A673 (cell line): ENCODE measurements at regions not wholly inside any gene's neighbourhood (a gene's known extent, or its start where the extent isn't known, plus 50 kb on each side); places are given as distances from the start of the nearest gene placed in this dataset.

Experiments used
- BruUV-seq: library from RNA; stranded (reverse); fragments of 400-500 nt; replicated peaks from 2 replicates; lab custom pipeline; 2021; lab: Mats Ljungman, UMichigan
- CTCF ChIA-PET: fragments of 300-600 bp; sonication (Branson Sonifier 250); formaldehyde crosslinking; loops from one replicate; lab custom pipeline; 2022; ENCODE audit warnings: antibody characterized with exemption; lab: Charles Lee
- POLR2A ChIA-PET: fragments of 300-600 bp; sonication (Branson Sonifier 250); formaldehyde crosslinking; loops from one replicate; lab custom pipeline; 2022; ENCODE audit warnings: antibody characterized with exemption; ENCODE audit not compliant: low non-redundant PET; lab: Charles Lee
- DNase-seq: peaks from one replicate; pipeline ENCODE4 v3.0.0-alpha.2; 2015; ENCODE audit warnings: low spot score
- H3K27ac ChIP-seq: fragments of 200-600 bp; sonication (generic); 2 replicates; pipeline ENCODE4 v1.5.1; 2016; ENCODE audit warnings: mixed run types, low read depth, mild to moderate bottlenecking, mixed read lengths, antibody characterized with exemption, low read length; ENCODE audit not compliant: poor library complexity, severe bottlenecking
- H3K27me3 ChIP-seq: fragments of 200-600 bp; sonication (generic); replicated peaks from 2 replicates; pipeline ENCODE4 v1.6.1; 2017; ENCODE audit warnings: mixed run types, low read depth, mild to moderate bottlenecking, mixed read lengths, antibody characterized with exemption, low read length; ENCODE audit not compliant: insufficient read depth, poor library complexity
- H3K36me3 ChIP-seq: fragments of 200-600 bp; sonication (generic); 2 replicates; pipeline ENCODE4 v1.6.1; 2016; ENCODE audit warnings: mixed run types, mild to moderate bottlenecking, mixed read lengths, antibody characterized with exemption, low read length; ENCODE audit not compliant: insufficient read depth, poor library complexity, severe bottlenecking
- H3K4me1 ChIP-seq: fragments of 200-600 bp; sonication (generic); 2 replicates; pipeline ENCODE4 v1.6.1; 2017; ENCODE audit warnings: mixed run types, mild to moderate bottlenecking, mixed read lengths, antibody characterized with exemption, low read length; ENCODE audit not compliant: insufficient read depth, poor library complexity, severe bottlenecking
- H3K4me3 ChIP-seq: fragments of 200-600 bp; sonication (generic); 2 replicates; pipeline ENCODE4 v1.5.1; 2016; ENCODE audit warnings: low read depth, mixed run types, mild to moderate bottlenecking, mixed read lengths, low read length; ENCODE audit not compliant: poor library complexity, severe bottlenecking
- H3K9me3 ChIP-seq: fragments of 200-600 bp; sonication (generic); 2 replicates; pipeline ENCODE4 v1.6.1; 2016; ENCODE audit warnings: mixed run types, low read depth, mild to moderate bottlenecking, mixed read lengths, antibody characterized with exemption, low read length; ENCODE audit not compliant: poor library complexity, severe bottlenecking
- CTCF ChIP-seq: fragments of 300-800, 200-600 bp; sonication (generic); conservative IDR thresholded peaks from 2 replicates; pipeline ENCODE4 v1.5.1; 2017; ENCODE audit warnings: low read depth, mild to moderate bottlenecking, antibody characterized with exemption, low read length, moderate library complexity, mixed read lengths
- EZH2 ChIP-seq: fragments of 200-600 bp; sonication (generic); IDR thresholded peaks from 2 replicates; pipeline ENCODE4 v1.6.1; 2017; ENCODE audit warnings: borderline replicate concordance, low read depth, mild to moderate bottlenecking, mixed read lengths, antibody characterized with exemption, low read length; ENCODE audit not compliant: poor library complexity, severe bottlenecking
- intact Hi-C: fragments of 100-400 bp; cut with micrococcal nuclease; formaldehyde crosslinking; loops from one replicate; pipeline ENCODE4 v1.10.0; 2022; ENCODE audit not compliant: unreplicated experiment

- ChIA-PET CTCF (no interaction called here), POLR2A (no interaction called here)
- TF ChIP-seq EZH2 = no peak
- TF ChIP-seq CTCF = no peak
- no peak overlapping the region for H3K4me3 ChIP-seq
- H3K9me3 ChIP-seq = peaks cover 43% of the 10 kb centered on the region
- H3K27me3 ChIP-seq = no peaks in the 10 kb centered on the region
- H3K36me3 ChIP-seq = no peaks in the 10 kb centered on the region
- no peak for DNase-seq
- no peaks in the 10 kb centered on the region for H3K4me1 ChIP-seq
- BruUV-seq = no TSS peak
- H3K27ac ChIP-seq = no peak overlapping the region
- intact Hi-C loops = no loop called here
Measured at GRCh38 chr5:3888310-3888709, 292.7 kb downstream of the IRX1 start.

DNA sequence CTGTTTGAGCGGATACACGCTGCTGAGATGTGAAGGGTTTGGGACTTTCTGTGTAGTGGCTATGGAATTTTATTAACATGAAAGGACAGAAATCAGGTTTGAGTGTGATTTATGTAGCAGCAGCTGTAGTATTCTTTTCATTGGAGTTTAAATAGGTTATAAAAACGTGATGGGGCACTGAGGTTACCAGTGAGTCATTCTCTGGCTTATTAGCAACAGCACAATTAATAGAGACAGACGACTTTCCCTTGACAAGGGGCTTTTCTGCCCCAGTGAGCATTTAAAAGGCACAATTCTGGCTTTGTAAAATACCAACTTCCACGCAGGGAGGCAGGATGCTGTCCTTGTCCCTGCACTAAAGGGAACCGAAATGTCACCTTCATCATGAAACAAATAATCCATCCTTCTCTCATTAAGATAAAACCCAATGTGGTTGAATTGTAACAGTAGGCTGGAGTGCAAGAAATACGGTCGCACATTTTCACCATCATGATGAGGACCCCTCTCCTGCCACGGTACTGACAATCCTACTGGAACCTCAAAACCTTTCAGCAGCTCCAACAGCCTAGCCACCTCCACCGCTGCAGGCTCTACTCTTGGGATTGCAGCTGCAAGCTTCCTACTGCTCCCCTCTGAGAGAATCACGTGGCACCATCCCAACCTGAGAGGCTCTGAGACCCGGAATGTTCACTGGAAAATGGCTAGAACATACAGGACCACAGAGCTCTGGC, 293.9 kb downstream of the IRX1 start:
- Histone ChIP-seq H3K27ac (no peak overlapping the region), H3K4me3 (no peak overlapping the region), H3K27me3 (no peaks in the 10 kb centered on the region), H3K4me1 (no peaks in the 10 kb centered on the region), H3K36me3 (no peaks in the 10 kb centered on the region), H3K9me3 (peaks cover 37% of the 10 kb centered on the region)
- DNase-seq = no peak
- TF ChIP-seq EZH2 (no peak), CTCF (no peak)
- BruUV-seq = no TSS peak
- ChIA-PET CTCF (no interaction called here), POLR2A (no interaction called here)
- intact Hi-C loops = no loop called here

- no peaks in the 10 kb centered on the region for H3K27me3 ChIP-seq
- no TSS peak for BruUV-seq
- H3K9me3 ChIP-seq = peaks cover 36% of the 10 kb centered on the region
- TF ChIP-seq CTCF = no peak
- no peak for TF ChIP-seq EZH2
- intact Hi-C loops = no loop called here
- ChIA-PET POLR2A (no interaction called here), CTCF (no interaction called here)
- no peak overlapping the region for H3K27ac ChIP-seq
- no peak overlapping the region for H3K4me3 ChIP-seq
- H3K36me3 ChIP-seq = no peaks in the 10 kb centered on the region
- no peak for DNase-seq
- H3K4me1 ChIP-seq = no peaks in the 10 kb centered on the region
Measured at GRCh38 chr5:3891113-3891512, 295.5 kb downstream of the IRX1 start.
